ENCODE measurements at regions not wholly inside any gene's neighbourhood (a gene's known extent, or its start where the extent isn't known, plus 50 kb on each side); places are given as distances from the start of the nearest gene placed in this dataset.
"Not testable (repeated sequence)": the region's sequence is repeated elsewhere in the genome, so short reads cannot be mapped to it uniquely, and the experiment has no call there.

- ATAC-seq (no peak), DNase-seq (no peak)
- H3K9me3 Mint-ChIP-seq = peaks cover 14% of the 10 kb centered on the region
- no peaks in the 10 kb centered on the region for H3K27me3 Mint-ChIP-seq (ENCODE audit: low read depth)
- H3K4me1 Mint-ChIP-seq (ENCODE audit: low read depth) = no peaks in the 10 kb centered on the region
- H3K4me3 Mint-ChIP-seq = no peak overlapping the region
- H3K36me3 Mint-ChIP-seq (ENCODE audit: insufficient read depth) = no peaks in the 10 kb centered on the region
Observed at GRCh38 chr18:70577023-70577420, 288.2 kb downstream of the SOCS6 start.

- H3K4me1 Mint-ChIP-seq (ENCODE audit: low read depth) = no peaks in the 10 kb centered on the region
- no peak overlapping the region for H3K4me3 Mint-ChIP-seq
- no peaks in the 10 kb centered on the region for H3K27me3 Mint-ChIP-seq (ENCODE audit: low read depth)
- no peak for DNase-seq
- no peaks in the 10 kb centered on the region for H3K36me3 Mint-ChIP-seq (ENCODE audit: insufficient read depth)
- H3K9me3 Mint-ChIP-seq = peaks cover 14% of the 10 kb centered on the region
- no peak for ATAC-seq
Observed at GRCh38 chr18:70576276-70577022, 287.6 kb downstream of the SOCS6 start.

GRCh38 chr18:70574951-70575350, 286.1 kb downstream of the SOCS6 start:
- H3K4me3 Mint-ChIP-seq; DNase-seq; H3K27me3 Mint-ChIP-seq (ENCODE audit: low read depth); H3K4me1 Mint-ChIP-seq (ENCODE audit: low read depth); ATAC-seq; H3K36me3 Mint-ChIP-seq (ENCODE audit: insufficient read depth): not testable (repeated sequence)
- H3K9me3 Mint-ChIP-seq = peaks cover 14% of the 10 kb centered on the region

- H3K4me1 Mint-ChIP-seq (ENCODE audit: low read depth); H3K9me3 Mint-ChIP-seq; ATAC-seq: not testable (repeated sequence)
Observed at GRCh38 chr18:70569647-70570046, 280.8 kb downstream of the SOCS6 start.

GRCh38 chr18:70559446-70559845, 270.6 kb downstream of the SOCS6 start:
- H3K27me3 Mint-ChIP-seq (ENCODE audit: low read depth) = no peaks in the 10 kb centered on the region
- ATAC-seq = no peak
- no peaks in the 10 kb centered on the region for H3K36me3 Mint-ChIP-seq (ENCODE audit: insufficient read depth)
- peaks cover 3% of the 10 kb centered on the region for H3K9me3 Mint-ChIP-seq
- no peak for DNase-seq
- H3K4me3 Mint-ChIP-seq = no peak overlapping the region
- H3K4me1 Mint-ChIP-seq (ENCODE audit: low read depth) = peaks cover 1% of the 10 kb centered on the region

More at GRCh38 chr18:70569647-70570046, 280.8 kb downstream of the SOCS6 start:
- H3K27me3 Mint-ChIP-seq (ENCODE audit: low read depth); DNase-seq; H3K4me3 Mint-ChIP-seq; H3K36me3 Mint-ChIP-seq (ENCODE audit: insufficient read depth): not testable (repeated sequence)

- H3K4me3 Mint-ChIP-seq = no peak overlapping the region
- ATAC-seq (no peak), DNase-seq (no peak)
- H3K9me3 Mint-ChIP-seq = peaks cover 3% of the 10 kb centered on the region
- peaks cover 1% of the 10 kb centered on the region for H3K4me1 Mint-ChIP-seq (ENCODE audit: low read depth)
- no peaks in the 10 kb centered on the region for H3K27me3 Mint-ChIP-seq (ENCODE audit: low read depth)
- H3K36me3 Mint-ChIP-seq (ENCODE audit: insufficient read depth) = no peaks in the 10 kb centered on the region
Observed at GRCh38 chr18:70558371-70558770, 269.5 kb downstream of the SOCS6 start.

- ATAC-seq (no peak), DNase-seq (no peak)
- H3K4me3 Mint-ChIP-seq = no peak overlapping the region
- peaks cover 4% of the 10 kb centered on the region for H3K4me1 Mint-ChIP-seq (ENCODE audit: low read depth)
- H3K36me3 Mint-ChIP-seq (ENCODE audit: insufficient read depth) = no peaks in the 10 kb centered on the region
- no peaks in the 10 kb centered on the region for H3K27me3 Mint-ChIP-seq (ENCODE audit: low read depth)
- H3K9me3 Mint-ChIP-seq = no peaks in the 10 kb centered on the region
Observed at GRCh38 chr18:70554854-70555445, 266.1 kb downstream of the SOCS6 start.

GRCh38 chr18:70553936-70554260, 265.1 kb downstream of the SOCS6 start:
- DNase-seq (no peak), ATAC-seq (no peak)
- Mint-ChIP-seq H3K9me3 (no peaks in the 10 kb centered on the region), H3K4me3 (peak overlapping the region; percentile 40), H3K27me3 (ENCODE audit: low read depth) (no peaks in the 10 kb centered on the region), H3K36me3 (ENCODE audit: insufficient read depth) (no peaks in the 10 kb centered on the region), H3K4me1 (ENCODE audit: low read depth) (peaks cover 4% of the 10 kb centered on the region)

GRCh38 chr18:70553245-70553935, 264.5 kb downstream of the SOCS6 start:
- Mint-ChIP-seq H3K4me3 (peak overlapping the region; percentile 40), H3K27me3 (ENCODE audit: low read depth) (no peaks in the 10 kb centered on the region), H3K4me1 (ENCODE audit: low read depth) (peaks cover 4% of the 10 kb centered on the region), H3K36me3 (ENCODE audit: insufficient read depth) (no peaks in the 10 kb centered on the region), H3K9me3 (no peaks in the 10 kb centered on the region)
- DNase-seq = no peak
- ATAC-seq = no peak

- H3K27me3 Mint-ChIP-seq (ENCODE audit: low read depth) = no peaks in the 10 kb centered on the region
- H3K9me3 Mint-ChIP-seq = no peaks in the 10 kb centered on the region
- ATAC-seq = no peak
Observed at GRCh38 chr18:70536370-70537062, 247.7 kb downstream of the SOCS6 start.

GRCh38 chr18:70535041-70535440, 246.2 kb downstream of the SOCS6 start:
- DNase-seq (no peak), ATAC-seq (no peak)
- no peaks in the 10 kb centered on the region for H3K9me3 Mint-ChIP-seq
- no peaks in the 10 kb centered on the region for H3K36me3 Mint-ChIP-seq (ENCODE audit: insufficient read depth)
- no peaks in the 10 kb centered on the region for H3K27me3 Mint-ChIP-seq (ENCODE audit: low read depth)
- H3K4me1 Mint-ChIP-seq (ENCODE audit: low read depth) = no peaks in the 10 kb centered on the region
- no peak overlapping the region for H3K4me3 Mint-ChIP-seq

More at GRCh38 chr18:70536370-70537062, 247.7 kb downstream of the SOCS6 start:
- H3K36me3 Mint-ChIP-seq (ENCODE audit: insufficient read depth) = no peaks in the 10 kb centered on the region
- no peak for DNase-seq
- no peaks in the 10 kb centered on the region for H3K4me1 Mint-ChIP-seq (ENCODE audit: low read depth)
- H3K4me3 Mint-ChIP-seq = no peak overlapping the region

- H3K36me3 Mint-ChIP-seq (ENCODE audit: insufficient read depth); H3K4me3 Mint-ChIP-seq; H3K4me1 Mint-ChIP-seq (ENCODE audit: low read depth); H3K27me3 Mint-ChIP-seq (ENCODE audit: low read depth); H3K9me3 Mint-ChIP-seq; ATAC-seq; DNase-seq: not testable (repeated sequence)
Observed at GRCh38 chr18:70525322-70525721, 236.5 kb downstream of the SOCS6 start.

GRCh38 chr18:70523792-70524182, 234.9 kb downstream of the SOCS6 start:
- Mint-ChIP-seq H3K4me1 (ENCODE audit: low read depth) (no peaks in the 10 kb centered on the region), H3K36me3 (ENCODE audit: insufficient read depth) (no peaks in the 10 kb centered on the region), H3K9me3 (no peaks in the 10 kb centered on the region), H3K27me3 (ENCODE audit: low read depth) (no peaks in the 10 kb centered on the region), H3K4me3 (no peak overlapping the region)
- ATAC-seq = no peak
- DNase-seq = no peak

GRCh38 chr18:70523035-70523791, 234.4 kb downstream of the SOCS6 start:
- Mint-ChIP-seq H3K9me3 (no peaks in the 10 kb centered on the region), H3K4me1 (ENCODE audit: low read depth) (no peaks in the 10 kb centered on the region), H3K27me3 (ENCODE audit: low read depth) (no peaks in the 10 kb centered on the region), H3K36me3 (ENCODE audit: insufficient read depth) (no peaks in the 10 kb centered on the region), H3K4me3 (no peak overlapping the region)
- ATAC-seq = no peak
- DNase-seq = no peak
